Kidney (tissue), 13 donors: ENCODE measurements at regions not wholly inside any gene's neighbourhood (a gene's known extent, or its start where the extent isn't known, plus 50 kb on each side); places are given as distances from the start of the nearest gene placed in this dataset.

Experiments
- DNase-seq, 5 donors: peaks; one replicate each; pipeline ENCODE4 v3.0.0-alpha.2; 2013 to 2020
- FAIRE-seq: peaks from 2 replicates; lab custom pipeline; 2012; peaks lifted over from hg19 to GRCh38; lab: Jason Lieb, UNC
- H3K27ac ChIP-seq, 2 donors: one replicate each; pipeline ENCODE4 v1.7.0; 2013; ENCODE audit warnings: low read depth in 2 of 2, low read length in 2 of 2, inconsistent platforms in 1 of 2
- H3K27me3 ChIP-seq: one replicate; pipeline ENCODE4 v1.7.1; 2013; ENCODE audit warnings: low read length, inconsistent platforms; ENCODE audit not compliant: control insufficient read depth, insufficient read depth
- H3K36me3 ChIP-seq, 3 donors: one replicate each; pipeline versions ENCODE4 v1.7.0 to v1.7.1; 2013; ENCODE audit warnings: low read length in 3 of 3, control low read depth in 1 of 3, inconsistent platforms in 1 of 3; ENCODE audit not compliant: insufficient read depth in 3 of 3, control insufficient read depth in 2 of 3
- H3K4me1 ChIP-seq, 3 donors: one replicate each; pipeline versions ENCODE4 v1.7.0 to v1.7.1; 2013; ENCODE audit warnings: low read length in 3 of 3, inconsistent platforms in 1 of 3, low read depth in 1 of 3; ENCODE audit not compliant: control insufficient read depth in 2 of 3, insufficient read depth in 2 of 3
- H3K4me3 ChIP-seq, 3 donors: one replicate each; pipeline versions ENCODE4 v1.7.0 to v1.8.1; 2013; ENCODE audit warnings: low read length in 3 of 3, control low read depth in 1 of 3, inconsistent platforms in 1 of 3
- H3K9ac ChIP-seq, 3 donors: one replicate each; pipeline versions ENCODE4 v1.7.0 to v1.7.1; 2013; ENCODE audit warnings: low read length in 3 of 3, control low read depth in 1 of 3, inconsistent platforms in 1 of 3
- H3K9me3 ChIP-seq, 3 donors: one replicate each; pipeline versions ENCODE4 v1.7.0 to v1.7.1; 2013; ENCODE audit warnings: low read length in 3 of 3, control low read depth in 1 of 3, inconsistent platforms in 1 of 3; ENCODE audit not compliant: control insufficient read depth in 2 of 3, insufficient read depth in 1 of 3
- intact Hi-C: fragments of 100-400 bp; cut with DNase I; formaldehyde crosslinking; loops from one replicate; pipeline ENCODE4 v1.11.1; 2022
- TF ChIP-seq, protein P1 (sequence below): IDR thresholded peaks from 3 replicates; pipeline ENCODE4 v1.5.1; 2012; ENCODE audit warnings: mild to moderate bottlenecking, moderate library complexity, borderline replicate concordance; ENCODE audit not compliant: insufficient read depth; ENCODE audit errors: extremely low read depth
- donor health status: control.
- donor health status: control.
- donor health status: control.
- donor health status: control.
- donor health status: control.
- donor health status: DM: yes; HTN: yes; CAD: no.
- donor health status: Normal renal cell carcinoma (clear cell type).

- H3K9ac ChIP-seq, result no peak overlapping the region
- H3K4me3 ChIP-seq, result no peak overlapping the region
- FAIRE-seq, result no peak
- H3K36me3 ChIP-seq, result no peaks in the 10 kb centered on the region
- H3K4me1 ChIP-seq, result no peaks in the 10 kb centered on the region
- H3K27me3 ChIP-seq, result no peaks in the 10 kb centered on the region
- H3K27ac ChIP-seq, result no peak overlapping the region
- intact Hi-C loops, result no loop called here
- H3K9me3 ChIP-seq, result no peaks in the 10 kb centered on the region
- TF ChIP-seq, protein P1, sequence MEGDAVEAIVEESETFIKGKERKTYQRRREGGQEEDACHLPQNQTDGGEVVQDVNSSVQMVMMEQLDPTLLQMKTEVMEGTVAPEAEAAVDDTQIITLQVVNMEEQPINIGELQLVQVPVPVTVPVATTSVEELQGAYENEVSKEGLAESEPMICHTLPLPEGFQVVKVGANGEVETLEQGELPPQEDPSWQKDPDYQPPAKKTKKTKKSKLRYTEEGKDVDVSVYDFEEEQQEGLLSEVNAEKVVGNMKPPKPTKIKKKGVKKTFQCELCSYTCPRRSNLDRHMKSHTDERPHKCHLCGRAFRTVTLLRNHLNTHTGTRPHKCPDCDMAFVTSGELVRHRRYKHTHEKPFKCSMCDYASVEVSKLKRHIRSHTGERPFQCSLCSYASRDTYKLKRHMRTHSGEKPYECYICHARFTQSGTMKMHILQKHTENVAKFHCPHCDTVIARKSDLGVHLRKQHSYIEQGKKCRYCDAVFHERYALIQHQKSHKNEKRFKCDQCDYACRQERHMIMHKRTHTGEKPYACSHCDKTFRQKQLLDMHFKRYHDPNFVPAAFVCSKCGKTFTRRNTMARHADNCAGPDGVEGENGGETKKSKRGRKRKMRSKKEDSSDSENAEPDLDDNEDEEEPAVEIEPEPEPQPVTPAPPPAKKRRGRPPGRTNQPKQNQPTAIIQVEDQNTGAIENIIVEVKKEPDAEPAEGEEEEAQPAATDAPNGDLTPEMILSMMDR, result no peak
- no peak for DNase-seq
Measured at GRCh38 chr13:99046851-99047250, 69.0 kb upstream of the DOCK9 start.

DNA sequence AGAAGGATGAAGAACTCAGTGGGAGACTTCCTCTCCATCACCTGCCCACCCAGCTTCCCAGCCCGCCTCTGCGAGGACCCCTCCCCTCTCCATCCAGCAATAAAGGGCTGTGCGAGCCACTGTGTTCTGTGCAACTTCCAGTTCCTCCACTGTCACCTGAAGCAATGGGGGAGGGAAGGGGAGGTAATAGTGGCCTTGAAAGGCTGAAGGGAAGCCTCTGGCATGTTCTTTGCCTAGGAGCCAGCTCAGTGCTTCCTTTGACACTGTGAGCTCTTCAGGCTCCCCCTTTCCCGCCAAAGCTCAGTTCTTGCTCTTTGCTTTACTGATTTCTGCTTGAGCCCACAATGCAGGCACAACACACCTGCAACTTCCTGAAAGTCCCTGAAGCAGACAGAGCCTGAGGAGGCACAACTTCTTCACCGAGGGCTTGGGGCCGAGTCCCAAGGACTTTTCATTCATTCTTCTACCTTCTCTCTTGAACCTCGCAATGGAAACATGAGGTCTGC, 73.2 kb upstream of the DOCK9 start:
- H3K27ac ChIP-seq, result no peak overlapping the region
- no peak for DNase-seq
- H3K27me3 ChIP-seq, result no peaks in the 10 kb centered on the region
- no peak overlapping the region for H3K9ac ChIP-seq
- no peaks in the 10 kb centered on the region for H3K36me3 ChIP-seq
- no peaks in the 10 kb centered on the region for H3K4me1 ChIP-seq
- TF ChIP-seq, protein P1, result no peak
- FAIRE-seq, result no peak
- H3K4me3 ChIP-seq, result no peak overlapping the region
- intact Hi-C loops, result no loop called here
- H3K9me3 ChIP-seq, result no peaks in the 10 kb centered on the region

GRCh38 chr13:99051768-99052455, 74.0 kb upstream of the DOCK9 start:
- H3K4me1 ChIP-seq, result no peaks in the 10 kb centered on the region
- no peak overlapping the region for H3K4me3 ChIP-seq
- no peak for DNase-seq
- no peaks in the 10 kb centered on the region for H3K9me3 ChIP-seq
- H3K27ac ChIP-seq, result no peak overlapping the region
- intact Hi-C loops, result no loop called here
- FAIRE-seq, result no peak
- no peak overlapping the region for H3K9ac ChIP-seq
- no peaks in the 10 kb centered on the region for H3K27me3 ChIP-seq
- no peaks in the 10 kb centered on the region for H3K36me3 ChIP-seq
- TF ChIP-seq, protein P1, result no peak
